SHP77 treated with DMSO at 0.1 percent for 48 hours (cell line): ENCODE measurements at regions not wholly inside any gene's neighbourhood (a gene's known extent, or its start where the extent isn't known, plus 50 kb on each side); places are given as distances from the start of the nearest gene placed in this dataset.

Experiments used
- DNase-seq: peaks from one replicate; lab custom pipeline; 2025; lab: John Stamatoyannopoulos, UW

GRCh38 chr13:22653866-22654265 lies 526.9 kb upstream of the SGCG start:
- DNase-seq = no peak

- DNase-seq = no peak
Measured at GRCh38 chr13:22655106-22655852, 525.5 kb upstream of the SGCG start.

- DNase-seq = no peak
Measured at GRCh38 chr13:22662771-22663170, 518.0 kb upstream of the SGCG start.

- peak; percentile 15 for DNase-seq
Measured at GRCh38 chr13:22665506-22665905, 515.3 kb upstream of the SGCG start.

GRCh38 chr13:22690756-22691155 lies 490.0 kb upstream of the SGCG start:
- DNase-seq = no peak

GRCh38 chr13:22693691-22694090 lies 487.1 kb upstream of the SGCG start:
- DNase-seq = no peak

- DNase-seq = no peak
Measured at GRCh38 chr13:22696433-22696832, 484.3 kb upstream of the SGCG start.

- no peak for DNase-seq
Measured at GRCh38 chr13:22698467-22698866, 482.3 kb upstream of the SGCG start.

GRCh38 chr13:22700246-22700887 lies 480.4 kb upstream of the SGCG start:
- DNase-seq = no peak

- DNase-seq = no peak
Measured at GRCh38 chr13:22703601-22704209, 477.1 kb upstream of the SGCG start.

- DNase-seq = no peak
Measured at GRCh38 chr13:22707946-22708345, 472.8 kb upstream of the SGCG start.

- no peak for DNase-seq
Measured at GRCh38 chr13:22717036-22717435, 463.7 kb upstream of the SGCG start.

- no peak for DNase-seq
Measured at GRCh38 chr13:22726726-22727125, 454.1 kb upstream of the SGCG start.

GRCh38 chr13:22735011-22735995 lies 445.5 kb upstream of the SGCG start:
- no peak for DNase-seq

- no peak for DNase-seq
Measured at GRCh38 chr13:22736084-22736767, 444.6 kb upstream of the SGCG start.

GRCh38 chr13:22736768-22737092 lies 444.0 kb upstream of the SGCG start:
- DNase-seq = no peak

- DNase-seq = no peak
Measured at GRCh38 chr13:22738357-22738756, 442.4 kb upstream of the SGCG start.

GRCh38 chr13:22740264-22740663 lies 440.5 kb upstream of the SGCG start:
- DNase-seq = peak; percentile 9

GRCh38 chr13:22744688-22745452 lies 435.9 kb upstream of the SGCG start:
- no peak for DNase-seq

GRCh38 chr13:22748866-22749577 lies 431.8 kb upstream of the SGCG start:
- DNase-seq = no peak
